B cell (primary cell): ENCODE measurements at regions not wholly inside any gene's neighbourhood (a gene's known extent, or its start where the extent isn't known, plus 50 kb on each side); places are given as distances from the start of the nearest gene placed in this dataset.

Source experiments
- ATAC-seq: fragments of 200-7000 bp; cut with Tn5 transposase; one replicate; pipeline ENCODE4 v1.10.0; 2021; ENCODE audit warnings: low read depth, mild to moderate bottlenecking, moderate number of reproducible peaks, moderate library complexity
- CTCF ChIA-PET: fragments of 350-600 bp; sonication (Branson Sonifier 250); formaldehyde crosslinking; loops from one replicate; lab custom pipeline; 2021; ENCODE audit warnings: antibody characterized with exemption, inconsistent platforms; lab: Charles Lee
- POLR2A ChIA-PET: fragments of 350-600 bp; sonication (Branson Sonifier 250); formaldehyde crosslinking; loops from one replicate; lab custom pipeline; 2021; ENCODE audit warnings: antibody characterized with exemption; lab: Charles Lee
- DNase-seq: peaks from one replicate; pipeline ENCODE4 v3.0.0; 2013
- H2AFZ ChIP-seq: 2 replicates; pipeline ENCODE4 v1.6.1; 2012; ENCODE audit warnings: mild to moderate bottlenecking, low read depth, low read length; ENCODE audit not compliant: insufficient read depth, poor library complexity, severe bottlenecking
- H3K27ac ChIP-seq, 2 donors: 1 replicate in 1 of 2; 2 replicates in 1 of 2; pipeline ENCODE4 v1.5.1; 2012 to 2013; ENCODE audit warnings: low read length in 2 of 2, mild to moderate bottlenecking in 2 of 2, moderate library complexity in 1 of 2
- H3K27me3 ChIP-seq, 4 experiments: fragments of 200-600 bp in 1 of 4; sonication (generic) in 1 of 4; replicated peaks in 1 of 4; 1 replicate in 2 of 4; 2 replicates in 2 of 4; pipeline versions ENCODE4 v1.6.1 to v1.7.0; 2013 to 2016; ENCODE audit warnings: low read length in 3 of 4, mild to moderate bottlenecking in 2 of 4, mixed read lengths in 1 of 4, moderate library complexity in 1 of 4; ENCODE audit not compliant: insufficient read depth in 4 of 4, control insufficient read depth in 3 of 4; ENCODE audit errors: control extremely low read depth in 1 of 4
- H3K36me3 ChIP-seq, 2 experiments: replicated peaks in 1 of 2; 1 replicate in 1 of 2; 2 replicates in 1 of 2; pipeline versions ENCODE4 v1.6.1 to v1.7.1; 2013; ENCODE audit warnings: low read length in 1 of 2; ENCODE audit not compliant: insufficient read depth in 2 of 2, control insufficient read depth in 1 of 2; ENCODE audit errors: control extremely low read depth in 1 of 2, extremely low read depth in 1 of 2
- H3K4me1 ChIP-seq, 2 donors: fragments of 200-600 bp in 1 of 2; sonication (generic) in 1 of 2; 1 replicate in 1 of 2; 2 replicates in 1 of 2; pipeline versions ENCODE4 v1.5.1 to v1.6.1; 2013 to 2017; ENCODE audit warnings: low read length in 2 of 2; ENCODE audit not compliant: control insufficient read depth in 2 of 2, insufficient read depth in 2 of 2
- H3K4me2 ChIP-seq: replicated peaks from 2 replicates; pipeline ENCODE3; 2012; ENCODE audit warnings: mild to moderate bottlenecking, low read depth, low read length; ENCODE audit not compliant: poor library complexity, severe bottlenecking
- H3K4me3 ChIP-seq, 5 experiments: fragments of 200-600 bp in 1 of 5; sonication (generic) in 1 of 5; 1 replicate in 3 of 5; 2 replicates in 2 of 5; pipeline versions ENCODE4 v1.5.1 to v1.7.0; 2011 to 2016; ENCODE audit warnings: low read length in 4 of 5, mild to moderate bottlenecking in 4 of 5, low read depth in 2 of 5, control low read depth in 1 of 5, moderate library complexity in 1 of 5; ENCODE audit not compliant: insufficient read depth in 1 of 5; ENCODE audit errors: control extremely low read depth in 1 of 5, extremely low read depth in 1 of 5
- H3K79me2 ChIP-seq: fragments of 200-600 bp; sonication (generic); one replicate; pipeline ENCODE4 v1.6.0; 2016; ENCODE audit warnings: low read length; ENCODE audit not compliant: control insufficient read depth, insufficient read depth
- H3K9ac ChIP-seq: fragments of 200-600 bp; sonication (generic); 2 replicates; pipeline ENCODE4 v1.6.1; 2017; ENCODE audit warnings: mild to moderate bottlenecking, low read length, moderate library complexity
- H3K9me3 ChIP-seq, 3 donors: one replicate each; pipeline versions ENCODE4 v1.6.1 to v1.7.1; 2013; ENCODE audit warnings: low read length in 2 of 3; ENCODE audit not compliant: control insufficient read depth in 2 of 3, insufficient read depth in 1 of 3; ENCODE audit errors: control extremely low read depth in 1 of 3
- H4K20me1 ChIP-seq: 2 replicates; pipeline ENCODE4 v1.6.0; 2012; ENCODE audit warnings: mild to moderate bottlenecking, low read length; ENCODE audit not compliant: insufficient read depth, control insufficient read depth, poor library complexity, severe bottlenecking
- H3K27ac Mint-ChIP-seq: one replicate; pipeline ENCODE4 v1.8.0; 2021; ENCODE audit warnings: mixed read lengths
- H3K27me3 Mint-ChIP-seq: one replicate; pipeline ENCODE4 v1.8.0; 2021; ENCODE audit warnings: mixed read lengths
- H3K4me1 Mint-ChIP-seq: one replicate; pipeline ENCODE4 v1.8.0; 2021; ENCODE audit warnings: mixed read lengths
- H3K4me3 Mint-ChIP-seq: one replicate; pipeline ENCODE4 v1.8.0; 2021; ENCODE audit warnings: mixed read lengths
- H3K9me3 Mint-ChIP-seq: one replicate; pipeline ENCODE4 v1.8.0; 2022; ENCODE audit warnings: mixed read lengths; ENCODE audit not compliant: insufficient read depth
- CTCF ChIP-seq: fragments of 200-600 bp; IDR thresholded peaks from one replicate; pipeline ENCODE4 v1.8.0; 2022; ENCODE audit warnings: antibody characterized with exemption, mild to moderate bottlenecking
- EZH2 ChIP-seq: IDR thresholded peaks from 2 replicates; pipeline ENCODE4 v1.6.1; 2012; ENCODE audit warnings: borderline replicate concordance, low read depth, mild to moderate bottlenecking, moderate library complexity, low read length; ENCODE audit not compliant: insufficient read depth, poor library complexity, severe bottlenecking
- WGBS: methylation state at CpG from one replicate; pipeline ENCODE4 v1.1.5; 2013; ENCODE audit warnings: missing lambda C conversion rate; ENCODE audit not compliant: insufficient coverage; 5-methylcytosine and 5-hydroxymethylcytosine counted together
- intact Hi-C: fragments of 100-400 bp; cut with micrococcal nuclease; formaldehyde crosslinking; loops from one replicate; pipeline ENCODE4 v1.10.0; 2022

- Histone ChIP-seq H3K4me3 (no peak overlapping the region), H3K4me1 (no peaks in the 10 kb centered on the region), H3K9ac (no peak overlapping the region), H3K27ac (no peak overlapping the region), H3K36me3 (no peaks in the 10 kb centered on the region), H2AFZ (no peak overlapping the region), H3K9me3 (no peaks in the 10 kb centered on the region), H4K20me1 (no peaks in the 10 kb centered on the region), H3K79me2 (no peaks in the 10 kb centered on the region), H3K27me3 (no peaks in the 10 kb centered on the region), H3K4me2 (no peak overlapping the region)
- Mint-ChIP-seq H3K27me3 (no peaks in the 10 kb centered on the region), H3K4me3 (no peak overlapping the region), H3K4me1 (no peaks in the 10 kb centered on the region), H3K9me3 (no peaks in the 10 kb centered on the region), H3K27ac (no peak overlapping the region)
- intact Hi-C loops: no loop called here
- TF ChIP-seq EZH2 (no peak), CTCF (no peak)
- WGBS: no CpG with 5 or more reads among the region's 2 CpGs
- POLR2A ChIA-PET: no interaction called here
- no peak for DNase-seq
- CTCF ChIA-PET: no interaction called here
- no peak for ATAC-seq
These were observed 246.8 kb downstream of the QDPR start for GRCh38 chr4:17265139-17265538.

GRCh38 chr4:17260166-17260907, 251.6 kb downstream of the QDPR start:
- no peak overlapping the region for H3K27ac ChIP-seq
- no peak overlapping the region for H2AFZ ChIP-seq
- no peak overlapping the region for H3K4me3 Mint-ChIP-seq
- WGBS: 58% methylated on average over 3 of the region's 4 CpGs
- ChIA-PET POLR2A (no interaction called here), CTCF (no interaction called here)
- DNase-seq (no peak), ATAC-seq (no peak)
- H3K27me3 ChIP-seq: no peaks in the 10 kb centered on the region
- no peaks in the 10 kb centered on the region for H3K36me3 ChIP-seq
- H3K4me2 ChIP-seq: no peak overlapping the region
- no peaks in the 10 kb centered on the region for H3K4me1 Mint-ChIP-seq
- TF ChIP-seq EZH2: no peak
- no peak for TF ChIP-seq CTCF
- no peaks in the 10 kb centered on the region for H3K9me3 Mint-ChIP-seq
- H3K9me3 ChIP-seq: peaks cover 0 to 2% (median 0%) of the 10 kb centered on the region in 3 donors
- H3K27ac Mint-ChIP-seq: no peak overlapping the region
- no peak overlapping the region for H3K9ac ChIP-seq
- no peaks in the 10 kb centered on the region for H3K4me1 ChIP-seq
- H3K27me3 Mint-ChIP-seq: no peaks in the 10 kb centered on the region
- no peak overlapping the region for H3K4me3 ChIP-seq
- no peaks in the 10 kb centered on the region for H4K20me1 ChIP-seq
- intact Hi-C loops: no loop called here
- H3K79me2 ChIP-seq: no peaks in the 10 kb centered on the region
